ENCODE measurements at regions not wholly inside any gene's neighbourhood (a gene's known extent, or its start where the extent isn't known, plus 50 kb on each side); places are given as distances from the start of the nearest gene placed in this dataset.
"Not testable (repeated sequence)": the region's sequence is repeated elsewhere in the genome, so short reads cannot be mapped to it uniquely, and the experiment has no call there.

GRCh38 chr7:25735674-25736242 lies 416.2 kb upstream of the NFE2L3 start:
- H3K27ac ChIP-seq, result no peak overlapping the region
- TF ChIP-seq POLR2A (IDR thresholded peaks at IDR 0.05), result no peak
- H3K27me3 ChIP-seq, result no peaks in the 10 kb centered on the region
- DNase-seq, result no peak
- H3K9me3 ChIP-seq, result no peaks in the 10 kb centered on the region
- H3K4me3 ChIP-seq, result no peak overlapping the region
- peaks cover 29% of the 10 kb centered on the region for H3K4me1 ChIP-seq
- no peaks in the 10 kb centered on the region for H3K36me3 ChIP-seq (ENCODE audit: low read depth, missing control alignments)
- intact Hi-C loops (cut with DNase I; ENCODE audit: low total_unique reads), result no loop called here
- WGBS, 2 donors, result 86% methylated on average over 8 of the region's 8 CpGs

GRCh38 chr7:25738528-25738927 lies 413.5 kb upstream of the NFE2L3 start:
- H3K4me3 ChIP-seq, result no peak overlapping the region
- 66 to 67% methylated on average over 4 of the region's 4 CpGs for WGBS, 2 donors
- no peak for TF ChIP-seq POLR2A (IDR thresholded peaks at IDR 0.05)
- TF ChIP-seq, protein P1, sequence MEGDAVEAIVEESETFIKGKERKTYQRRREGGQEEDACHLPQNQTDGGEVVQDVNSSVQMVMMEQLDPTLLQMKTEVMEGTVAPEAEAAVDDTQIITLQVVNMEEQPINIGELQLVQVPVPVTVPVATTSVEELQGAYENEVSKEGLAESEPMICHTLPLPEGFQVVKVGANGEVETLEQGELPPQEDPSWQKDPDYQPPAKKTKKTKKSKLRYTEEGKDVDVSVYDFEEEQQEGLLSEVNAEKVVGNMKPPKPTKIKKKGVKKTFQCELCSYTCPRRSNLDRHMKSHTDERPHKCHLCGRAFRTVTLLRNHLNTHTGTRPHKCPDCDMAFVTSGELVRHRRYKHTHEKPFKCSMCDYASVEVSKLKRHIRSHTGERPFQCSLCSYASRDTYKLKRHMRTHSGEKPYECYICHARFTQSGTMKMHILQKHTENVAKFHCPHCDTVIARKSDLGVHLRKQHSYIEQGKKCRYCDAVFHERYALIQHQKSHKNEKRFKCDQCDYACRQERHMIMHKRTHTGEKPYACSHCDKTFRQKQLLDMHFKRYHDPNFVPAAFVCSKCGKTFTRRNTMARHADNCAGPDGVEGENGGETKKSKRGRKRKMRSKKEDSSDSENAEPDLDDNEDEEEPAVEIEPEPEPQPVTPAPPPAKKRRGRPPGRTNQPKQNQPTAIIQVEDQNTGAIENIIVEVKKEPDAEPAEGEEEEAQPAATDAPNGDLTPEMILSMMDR (IDR thresholded peaks at IDR 0.05), result no peak
- H3K27ac ChIP-seq, result no peak overlapping the region
- no peaks in the 10 kb centered on the region for H3K27me3 ChIP-seq
- peaks cover 8% of the 10 kb centered on the region for H3K4me1 ChIP-seq
- no peaks in the 10 kb centered on the region for H3K9me3 ChIP-seq
- intact Hi-C loops (cut with DNase I; ENCODE audit: low total_unique reads), result no loop called here
- no peaks in the 10 kb centered on the region for H3K36me3 ChIP-seq (ENCODE audit: low read depth, missing control alignments)
- DNase-seq, result no peak

GRCh38 chr7:25739143-25739542 lies 412.9 kb upstream of the NFE2L3 start:
- TF ChIP-seq, protein P1 (IDR thresholded peaks at IDR 0.05), result no peak
- TF ChIP-seq POLR2A (IDR thresholded peaks at IDR 0.05), result no peak
- Histone ChIP-seq H3K4me3 (no peak overlapping the region), H3K4me1 (peaks cover 3% of the 10 kb centered on the region), H3K27me3 (no peaks in the 10 kb centered on the region), H3K27ac (no peak overlapping the region), H3K36me3 (ENCODE audit: low read depth, missing control alignments) (no peaks in the 10 kb centered on the region), H3K9me3 (no peaks in the 10 kb centered on the region)
- DNase-seq, result no peak
- intact Hi-C loops (cut with DNase I; ENCODE audit: low total_unique reads), result no loop called here
- WGBS, 2 donors, result 90 to 96% methylated on average over 2 of the region's 2 CpGs

DNA sequence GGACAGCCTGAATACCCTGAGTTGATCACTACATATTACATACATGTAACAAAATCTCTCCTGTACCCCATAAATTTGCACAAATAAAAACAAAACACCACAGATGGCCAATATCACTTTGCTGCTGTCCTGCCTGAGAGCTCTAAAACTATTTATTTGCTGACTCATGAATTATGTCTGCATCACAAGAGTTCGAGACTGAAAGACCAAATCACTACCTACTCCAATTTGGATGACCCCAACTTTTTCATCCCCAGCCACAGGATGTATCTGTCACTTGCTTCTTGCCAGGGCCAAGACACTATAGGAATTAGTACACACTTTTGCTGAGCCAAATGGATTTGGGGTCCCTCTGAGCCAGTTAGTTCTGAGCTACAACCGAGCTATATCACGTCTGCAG lies 409.7 kb upstream of the NFE2L3 start:
- no peak overlapping the region for H3K27ac ChIP-seq
- intact Hi-C loops (cut with DNase I; ENCODE audit: low total_unique reads), result no loop called here
- no peak for TF ChIP-seq POLR2A (IDR thresholded peaks at IDR 0.05)
- TF ChIP-seq, protein P1 (IDR thresholded peaks at IDR 0.05), result no peak
- H3K4me1 ChIP-seq, result no peaks in the 10 kb centered on the region
- no peak overlapping the region for H3K4me3 ChIP-seq
- WGBS, 2 donors, result 73 to 90% methylated on average over 3 of the region's 3 CpGs
- no peaks in the 10 kb centered on the region for H3K9me3 ChIP-seq
- DNase-seq, result no peak
- H3K27me3 ChIP-seq, result no peaks in the 10 kb centered on the region
- H3K36me3 ChIP-seq (ENCODE audit: low read depth, missing control alignments), result no peaks in the 10 kb centered on the region

DNA sequence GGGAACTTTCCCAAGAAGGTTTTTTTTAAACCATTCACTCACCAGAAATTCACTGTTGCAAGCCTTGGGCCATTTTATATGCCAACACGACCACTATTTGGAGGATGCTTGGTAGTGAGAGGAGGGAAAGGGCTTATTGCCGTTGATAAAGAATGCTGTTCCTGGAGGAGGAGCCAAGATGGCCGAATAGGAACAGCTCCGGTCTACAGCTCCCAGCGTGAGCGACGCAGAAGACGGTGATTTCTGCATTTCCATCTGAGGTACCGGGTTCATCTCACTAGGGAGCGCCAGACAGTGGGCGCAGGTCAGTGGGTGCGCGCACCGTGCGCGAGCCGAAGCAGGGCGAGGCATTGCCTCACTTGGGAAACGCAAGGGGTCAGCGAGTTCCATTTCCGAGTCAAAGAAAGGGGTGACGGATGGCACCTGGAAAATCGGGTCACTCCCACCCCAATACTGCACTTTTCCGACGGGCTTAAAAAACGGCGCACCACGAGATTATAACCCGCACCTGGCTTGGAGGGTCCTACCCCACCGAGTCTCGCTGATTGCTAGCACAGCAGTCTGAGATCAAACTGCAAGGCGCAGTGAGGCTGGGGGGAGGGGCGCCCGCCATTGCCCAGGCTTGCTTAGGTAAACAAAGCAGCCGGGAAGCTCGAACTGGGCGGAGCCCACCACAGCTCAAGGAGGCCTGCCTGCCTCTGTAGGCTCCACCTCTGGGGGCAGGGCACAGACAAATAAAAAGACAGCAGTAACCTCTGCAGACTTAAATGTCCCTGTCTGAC lies 408.1 kb upstream of the NFE2L3 start:
- intact Hi-C loops (cut with DNase I; ENCODE audit: low total_unique reads); H3K27ac ChIP-seq: not testable (repeated sequence)

More for the DNA sequence above, 408.1 kb upstream of the NFE2L3 start:
- not testable (repeated sequence) for DNase-seq; H3K27me3 ChIP-seq; H3K9me3 ChIP-seq; H3K36me3 ChIP-seq (ENCODE audit: low read depth, missing control alignments); H3K4me1 ChIP-seq; H3K4me3 ChIP-seq
- 81 to 85% methylated on average over 30 to 32 of the region's 37 CpGs for WGBS, 2 donors

Data from testis (tissue), 2 donors.